ENCODE measurements at regions not wholly inside any gene's neighbourhood (a gene's known extent, or its start where the extent isn't known, plus 50 kb on each side); places are given as distances from the start of the nearest gene placed in this dataset.

DNA sequence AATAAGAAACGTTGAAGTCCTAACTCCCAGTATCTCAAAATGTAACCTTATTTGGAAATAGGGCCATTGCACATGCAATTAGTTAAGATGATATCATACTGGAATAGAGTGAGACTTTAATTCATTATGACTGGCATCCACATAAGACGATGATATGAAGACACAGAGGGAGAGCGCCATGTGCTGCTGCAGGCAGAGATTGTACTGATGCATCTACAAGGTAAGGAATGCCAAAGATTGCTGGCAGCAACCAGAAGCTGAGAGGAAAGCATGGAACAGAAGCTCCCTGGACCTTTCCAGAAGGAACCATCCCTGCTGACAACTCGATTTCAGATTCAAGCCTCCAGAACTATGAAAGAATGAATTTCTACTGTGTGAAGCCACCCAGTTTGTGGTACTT lies 697.0 kb upstream of the INTU start:
- Histone ChIP-seq H3K9me3 (ENCODE audit: control insufficient read depth in 4 of 4, low read length in 3 of 4) (no peaks in the 10 kb centered on the region), H3K4me3 (ENCODE audit: low read depth in 1 of 3, low read length in 3 of 3) (no peak overlapping the region)
- TF ChIP-seq HNF4G (IDR thresholded peaks at IDR 0.05) (no peak), JUND (IDR thresholded peaks at IDR 0.05) (no peak), FOXA2 (IDR thresholded peaks at IDR 0.05) (no peak), RXRA (IDR thresholded peaks at IDR 0.05) (no peak), EGR1 (IDR thresholded peaks at IDR 0.05; ENCODE audit: low read depth in 2 of 2) (no peak), TAF1 (conservative IDR thresholded peaks at IDR 0.05) (no peak), NR2F2 (IDR thresholded peaks at IDR 0.05) (no peak), RAD21 (IDR thresholded peaks at IDR 0.05) (no peak), GABPA (IDR thresholded peaks at IDR 0.05 in 1 of 2, conservative IDR thresholded peaks at IDR 0.05 in 1 of 2) (no peak), REST (IDR thresholded peaks at IDR 0.05) (no peak)
- TF ChIP-seq, protein P1, sequence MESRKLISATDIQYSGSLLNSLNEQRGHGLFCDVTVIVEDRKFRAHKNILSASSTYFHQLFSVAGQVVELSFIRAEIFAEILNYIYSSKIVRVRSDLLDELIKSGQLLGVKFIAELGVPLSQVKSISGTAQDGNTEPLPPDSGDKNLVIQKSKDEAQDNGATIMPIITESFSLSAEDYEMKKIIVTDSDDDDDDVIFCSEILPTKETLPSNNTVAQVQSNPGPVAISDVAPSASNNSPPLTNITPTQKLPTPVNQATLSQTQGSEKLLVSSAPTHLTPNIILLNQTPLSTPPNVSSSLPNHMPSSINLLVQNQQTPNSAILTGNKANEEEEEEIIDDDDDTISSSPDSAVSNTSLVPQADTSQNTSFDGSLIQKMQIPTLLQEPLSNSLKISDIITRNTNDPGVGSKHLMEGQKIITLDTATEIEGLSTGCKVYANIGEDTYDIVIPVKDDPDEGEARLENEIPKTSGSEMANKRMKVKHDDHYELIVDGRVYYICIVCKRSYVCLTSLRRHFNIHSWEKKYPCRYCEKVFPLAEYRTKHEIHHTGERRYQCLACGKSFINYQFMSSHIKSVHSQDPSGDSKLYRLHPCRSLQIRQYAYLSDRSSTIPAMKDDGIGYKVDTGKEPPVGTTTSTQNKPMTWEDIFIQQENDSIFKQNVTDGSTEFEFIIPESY (IDR thresholded peaks at IDR 0.05) = no peak
- TF ChIP-seq, protein P2, sequence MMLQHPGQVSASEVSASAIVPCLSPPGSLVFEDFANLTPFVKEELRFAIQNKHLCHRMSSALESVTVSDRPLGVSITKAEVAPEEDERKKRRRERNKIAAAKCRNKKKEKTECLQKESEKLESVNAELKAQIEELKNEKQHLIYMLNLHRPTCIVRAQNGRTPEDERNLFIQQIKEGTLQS (IDR thresholded peaks at IDR 0.05) = no peak

GRCh38 chr4:126937342-126937741 lies 695.4 kb upstream of the INTU start:
- no peaks in the 10 kb centered on the region for H3K36me3 ChIP-seq (ENCODE audit: control insufficient read depth in 4 of 4, insufficient read depth in 3 of 4, low read depth in 1 of 4, low read length in 3 of 4)
- no peak overlapping the region for H3K9ac ChIP-seq (ENCODE audit: low read depth in 1 of 2, low read length in 2 of 2)
- DNase-seq (ENCODE audit: low spot score) = no peak
- no peak for TF ChIP-seq JUND (IDR thresholded peaks at IDR 0.05)
- no peak for TF ChIP-seq CTCF (IDR thresholded peaks at IDR 0.05; ENCODE audit: low read depth, low read length, missing input control)
- TF ChIP-seq GABPA (IDR thresholded peaks at IDR 0.05 in 1 of 2, conservative IDR thresholded peaks at IDR 0.05 in 1 of 2) = no peak
- H3K9me3 ChIP-seq (ENCODE audit: control insufficient read depth in 4 of 4, low read length in 3 of 4) = no peaks in the 10 kb centered on the region
- no peaks in the 10 kb centered on the region for H3K4me1 ChIP-seq (ENCODE audit: control insufficient read depth in 4 of 4, insufficient read depth in 4 of 4, low read length in 3 of 4)
- H3K27ac ChIP-seq (ENCODE audit: low read depth in 1 of 2, low read length in 2 of 2) = no peak overlapping the region
- no peaks in the 10 kb centered on the region for H3K27me3 ChIP-seq (ENCODE audit: control insufficient read depth in 4 of 4, insufficient read depth in 4 of 4, low read length in 3 of 4)
- H3K4me3 ChIP-seq (ENCODE audit: low read depth in 1 of 3, low read length in 3 of 3) = no peak overlapping the region

More for the DNA sequence above, 697.0 kb upstream of the INTU start:
- Histone ChIP-seq H3K36me3 (ENCODE audit: control insufficient read depth in 4 of 4, insufficient read depth in 3 of 4, low read depth in 1 of 4, low read length in 3 of 4) (no peaks in the 10 kb centered on the region), H3K9ac (ENCODE audit: low read depth in 1 of 2, low read length in 2 of 2) (no peak overlapping the region), H3K4me1 (ENCODE audit: control insufficient read depth in 4 of 4, insufficient read depth in 4 of 4, low read length in 3 of 4) (no peaks in the 10 kb centered on the region), H3K27me3 (ENCODE audit: control insufficient read depth in 4 of 4, insufficient read depth in 4 of 4, low read length in 3 of 4) (no peaks in the 10 kb centered on the region), H3K27ac (ENCODE audit: low read depth in 1 of 2, low read length in 2 of 2) (no peak overlapping the region)
- 74% methylated on average over 4 of the region's 4 CpGs for WGBS
- no peak for DNase-seq (ENCODE audit: low spot score)
